ENCODE measurements at regions not wholly inside any gene's neighbourhood (a gene's known extent, or its start where the extent isn't known, plus 50 kb on each side); places are given as distances from the start of the nearest gene placed in this dataset.

- no peak for DNase-seq (ENCODE audit: low spot score)
Observed at GRCh38 chr5:117302473-117302872, 727.9 kb upstream of the SEMA6A start.

- DNase-seq (ENCODE audit: low spot score), result no peak
Observed at GRCh38 chr5:117299936-117300328, 725.3 kb upstream of the SEMA6A start.

GRCh38 chr5:117299224-117299935 is 724.8 kb upstream of the SEMA6A start:
- no peak for DNase-seq (ENCODE audit: low spot score)

- DNase-seq (ENCODE audit: low spot score), result no peak
Observed at GRCh38 chr5:117296872-117297271, 722.2 kb upstream of the SEMA6A start.

- no peak for DNase-seq (ENCODE audit: low spot score)
Observed at GRCh38 chr5:117295941-117296340, 721.3 kb upstream of the SEMA6A start.

- no peak for DNase-seq (ENCODE audit: low spot score)
Observed at GRCh38 chr5:117286813-117287212, 712.2 kb upstream of the SEMA6A start.

- no peak for DNase-seq (ENCODE audit: low spot score)
Observed at GRCh38 chr5:117271656-117272055, 697.0 kb upstream of the SEMA6A start.

GRCh38 chr5:117266280-117266679 is 691.7 kb upstream of the SEMA6A start:
- no peak for DNase-seq (ENCODE audit: low spot score)

- DNase-seq (ENCODE audit: low spot score), result no peak
Observed at GRCh38 chr5:117263231-117263630, 688.6 kb upstream of the SEMA6A start.

- DNase-seq (ENCODE audit: low spot score), result no peak
Observed at GRCh38 chr5:117262572-117263131, 688.0 kb upstream of the SEMA6A start.

- no peak for DNase-seq (ENCODE audit: low spot score)
Observed at GRCh38 chr5:117261948-117262571, 687.4 kb upstream of the SEMA6A start.

GRCh38 chr5:117255211-117256027 is 680.8 kb upstream of the SEMA6A start:
- no peak for DNase-seq (ENCODE audit: low spot score)

- no peak for DNase-seq (ENCODE audit: low spot score)
Observed at GRCh38 chr5:117252566-117252965, 677.9 kb upstream of the SEMA6A start.

- DNase-seq (ENCODE audit: low spot score), result no peak
Observed at GRCh38 chr5:117249086-117249815, 674.6 kb upstream of the SEMA6A start.

GRCh38 chr5:117246424-117246823 is 671.8 kb upstream of the SEMA6A start:
- DNase-seq (ENCODE audit: low spot score), result no peak

- DNase-seq (ENCODE audit: low spot score), result no peak
Observed at GRCh38 chr5:117245130-117245529, 670.5 kb upstream of the SEMA6A start.

GRCh38 chr5:117242028-117242427 is 667.4 kb upstream of the SEMA6A start:
- DNase-seq (ENCODE audit: low spot score), result no peak

GRCh38 chr5:117236941-117237340 is 662.3 kb upstream of the SEMA6A start:
- DNase-seq (ENCODE audit: low spot score), result no peak

GRCh38 chr5:117235786-117236185 is 661.2 kb upstream of the SEMA6A start:
- no peak for DNase-seq (ENCODE audit: low spot score)

GRCh38 chr5:117230375-117230774 is 655.8 kb upstream of the SEMA6A start:
- DNase-seq (ENCODE audit: low spot score), result no peak

GRCh38 chr5:117220730-117221129 is 646.1 kb upstream of the SEMA6A start:
- DNase-seq (ENCODE audit: low spot score), result no peak

- no peak for DNase-seq (ENCODE audit: low spot score)
Observed at GRCh38 chr5:117218789-117219188, 644.2 kb upstream of the SEMA6A start.

Measured in hematopoietic multipotent progenitor cell treated with erythropoietin and hydrocortisone succinate and interleukin-3 and kit ligand, for 17 days (in vitro differentiated cells).